Skin epidermis (tissue), 12 donors: ENCODE measurements at regions not wholly inside any gene's neighbourhood (a gene's known extent, or its start where the extent isn't known, plus 50 kb on each side); places are given as distances from the start of the nearest gene placed in this dataset.
"Not testable (repeated sequence)": the region's sequence is repeated elsewhere in the genome, so short reads cannot be mapped to it uniquely, and the experiment has no call there.

Experiments used
- H3K27ac ChIP-seq, 21 experiments: fragments of 200-600 bp; sonication (generic) in 11 of 21; one replicate each; pipeline ENCODE4 v1.5.0; 2020; ENCODE audit warnings: mild to moderate bottlenecking in 3 of 21, inconsistent platforms in 2 of 21, moderate library complexity in 2 of 21
- H3K4me3 ChIP-seq, 7 experiments: fragments of 200-600 bp; sonication (generic) in 2 of 7; one replicate each; pipeline ENCODE4 v1.5.0; 2020; ENCODE audit warnings: inconsistent platforms in 2 of 7, mild to moderate bottlenecking in 2 of 7, moderate library complexity in 1 of 7

DNA sequence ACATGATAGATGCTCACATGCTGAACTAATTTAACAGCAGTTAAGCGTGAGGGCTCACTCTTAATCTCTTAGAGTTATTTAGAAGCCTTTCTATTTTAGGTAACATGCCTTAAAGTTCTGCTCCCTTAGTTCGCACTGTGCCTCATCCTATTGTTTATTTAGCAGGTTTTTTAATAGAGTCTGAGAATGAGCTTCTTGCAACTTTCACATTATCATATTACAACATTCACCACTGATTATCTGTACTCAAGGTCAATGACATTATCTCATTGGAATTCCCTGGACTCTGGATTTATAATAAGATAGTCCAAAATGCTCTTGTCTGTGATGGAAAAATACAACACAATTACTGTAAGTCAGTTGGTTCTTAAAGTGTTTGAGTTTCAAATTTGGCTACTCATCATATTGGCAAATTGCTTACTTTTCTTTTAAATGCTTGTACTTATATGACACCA is 183.6 kb upstream of the SLC38A2 start:
- peak overlapping the region in 18 of 21 experiments; percentile 47 to 84 (median 76) for H3K27ac ChIP-seq

GRCh38 chr12:46555406-46555852 is 182.9 kb upstream of the SLC38A2 start:
- Histone ChIP-seq H3K4me3 (no peak overlapping the region), H3K27ac (peak overlapping the region in 19 of 21 experiments; percentile 38 to 84 (median 73))

More for the DNA sequence above, 183.6 kb upstream of the SLC38A2 start:
- no peak overlapping the region for H3K4me3 ChIP-seq

DNA sequence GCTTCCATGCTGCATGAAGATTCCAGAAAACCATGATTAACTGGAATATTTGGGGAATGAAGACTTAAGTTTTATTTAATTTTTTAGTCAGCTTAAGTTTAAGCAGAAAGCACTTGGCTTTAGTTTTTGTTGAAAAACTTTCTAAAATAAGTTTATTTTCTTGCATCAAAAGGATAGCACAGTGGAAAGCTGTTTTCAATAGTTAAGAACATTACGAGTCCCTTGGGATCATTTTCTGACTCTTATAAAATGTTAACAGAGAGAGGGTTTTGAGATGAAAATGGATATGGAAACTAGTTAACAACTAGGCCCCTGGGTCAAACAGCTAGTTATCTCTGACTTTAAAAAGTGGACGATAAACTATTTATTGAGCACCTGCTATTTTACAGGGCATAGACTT is 181.9 kb upstream of the SLC38A2 start:
- H3K4me3 ChIP-seq, result no peak overlapping the region
- peak overlapping the region in 19 of 21 experiments; percentile 4 to 84 (median 72) for H3K27ac ChIP-seq

DNA sequence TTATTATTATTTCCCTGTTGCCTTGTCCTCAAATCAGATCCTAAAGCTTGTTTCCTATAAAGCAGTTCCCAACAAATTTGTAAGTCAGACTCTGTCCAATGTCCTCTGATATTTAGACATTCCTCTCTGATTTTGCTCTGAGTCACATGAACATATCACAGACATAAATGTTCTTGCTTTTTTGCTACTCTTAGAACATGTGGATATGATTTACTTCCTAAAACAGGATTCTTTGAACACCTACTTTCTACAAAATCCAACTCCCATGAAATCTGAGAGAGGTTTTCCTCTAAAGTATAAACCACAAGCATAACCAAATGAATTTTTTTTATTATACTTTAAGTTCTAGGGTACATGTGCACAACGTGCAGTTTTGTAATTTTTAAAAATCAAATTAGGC is 181.3 kb upstream of the SLC38A2 start:
- no peak overlapping the region for H3K4me3 ChIP-seq
- H3K27ac ChIP-seq, result peak overlapping the region in 15 of 21 experiments; percentile 23 to 84 (median 51)

GRCh38 chr12:46553266-46553665 is 180.7 kb upstream of the SLC38A2 start:
- H3K4me3 ChIP-seq, result no peak overlapping the region
- peak overlapping the region in 17 of 21 experiments; percentile 9 to 84 (median 45) for H3K27ac ChIP-seq

GRCh38 chr12:46550266-46550879 is 177.8 kb upstream of the SLC38A2 start:
- Histone ChIP-seq H3K4me3 (no peak overlapping the region), H3K27ac (peak overlapping the region in 8 of 21 experiments; percentile 8 to 81 (median 67))

DNA sequence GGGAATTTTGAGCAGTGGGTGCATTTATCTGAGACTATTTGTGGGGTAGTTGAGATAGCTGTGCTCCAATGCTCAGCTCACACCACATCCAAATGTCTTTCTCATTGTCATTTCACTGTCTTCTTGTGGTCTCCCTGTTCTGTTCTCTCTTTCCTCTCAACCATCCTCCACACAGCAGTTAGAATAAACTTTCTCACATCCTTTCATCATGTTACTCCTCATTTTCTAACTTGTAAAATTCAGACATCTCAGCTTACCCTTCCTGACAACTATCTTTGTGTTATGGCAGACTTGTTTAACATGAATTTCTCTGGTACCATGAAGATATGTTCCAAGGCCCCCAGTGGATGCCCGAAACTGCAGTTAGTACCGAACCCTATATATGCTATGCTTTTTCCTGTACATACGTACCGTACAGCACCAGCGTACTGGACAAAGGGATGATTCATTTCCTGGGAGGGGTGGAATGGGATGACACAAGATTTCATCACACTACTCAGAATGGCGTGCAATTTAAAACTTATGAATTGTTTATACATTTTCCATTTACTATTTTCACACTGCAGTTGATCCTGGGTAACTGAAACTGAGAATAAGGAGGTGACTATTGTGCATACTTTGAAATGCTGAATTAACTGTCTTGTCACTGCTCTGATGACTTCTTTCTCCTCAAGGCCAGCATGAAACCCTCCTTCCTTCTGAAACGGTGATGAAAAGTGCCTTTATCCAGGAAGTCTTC is 177.1 kb upstream of the SLC38A2 start:
- Histone ChIP-seq H3K27ac (peak overlapping the region in 14 of 21 experiments; percentile 21 to 81 (median 56)), H3K4me3 (no peak overlapping the region)

DNA sequence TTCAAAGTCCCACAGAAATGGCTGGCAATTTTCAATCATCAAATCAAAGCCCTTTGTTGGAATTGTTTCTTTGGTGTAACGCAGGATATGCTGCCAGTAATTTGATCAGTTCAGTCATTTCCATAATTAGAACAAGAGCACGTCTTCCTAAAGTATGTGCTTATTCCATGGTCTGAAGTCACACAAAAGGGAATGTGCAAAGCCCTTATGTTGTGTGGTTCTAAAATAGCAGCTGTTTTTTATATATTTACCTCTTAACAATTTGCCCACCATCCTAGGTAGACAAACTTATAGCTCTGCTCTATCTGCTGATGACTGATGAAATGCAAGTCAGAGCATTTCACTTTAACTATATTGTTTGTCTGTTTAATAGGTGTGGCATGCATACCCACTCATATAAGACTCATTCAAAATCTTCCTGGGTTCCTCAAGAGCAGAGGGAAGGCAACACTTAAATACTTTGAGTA is 176.1 kb upstream of the SLC38A2 start:
- Histone ChIP-seq H3K27ac (peak overlapping the region in 18 of 21 experiments; percentile 0 to 81 (median 52)), H3K4me3 (no peak overlapping the region)

DNA sequence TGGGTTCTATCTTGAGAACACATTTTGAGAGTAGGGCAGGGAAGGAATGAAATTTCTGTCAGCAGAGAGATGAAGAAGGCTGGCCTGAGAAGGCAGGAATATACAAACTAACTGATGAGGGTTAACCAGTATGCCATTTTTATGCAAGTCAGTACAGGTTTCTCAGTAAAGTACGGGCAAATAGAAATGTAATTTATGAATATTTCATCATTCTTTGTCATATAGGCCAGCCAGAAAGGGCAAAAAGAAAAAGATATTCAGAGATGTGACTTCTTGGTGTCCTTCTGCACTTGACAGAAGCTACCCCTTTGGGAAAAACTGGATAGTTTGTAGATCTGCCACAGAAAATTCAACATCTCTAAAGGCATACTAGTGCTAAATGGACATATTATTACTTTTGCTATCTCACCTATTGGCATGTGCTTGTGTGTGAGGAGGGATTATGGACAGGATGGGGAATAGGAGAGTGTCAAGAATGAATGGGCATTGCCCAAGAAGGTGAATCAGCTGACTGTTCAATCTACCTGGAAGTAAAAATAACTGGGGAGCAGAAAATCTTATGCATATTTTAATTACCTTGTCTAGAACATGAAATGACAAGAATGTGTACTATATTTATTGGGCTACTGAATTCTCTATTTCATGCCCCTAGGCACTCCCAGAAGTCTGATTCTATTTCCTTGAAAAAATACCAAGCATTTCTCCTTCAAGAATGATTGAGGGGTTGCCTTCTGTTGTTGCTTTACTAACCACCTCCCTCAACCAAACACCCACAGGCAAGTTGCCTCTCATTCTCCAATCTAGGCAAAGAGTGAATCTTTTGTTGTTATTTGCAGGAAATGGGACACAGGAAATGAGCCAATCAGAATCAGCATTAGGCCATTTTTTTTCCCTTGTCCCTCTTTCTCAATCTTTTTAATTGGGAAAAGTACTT is 175.1 kb upstream of the SLC38A2 start:
- Histone ChIP-seq H3K4me3 (no peak overlapping the region), H3K27ac (peak overlapping the region in 18 of 21 experiments; percentile 0 to 81 (median 48))

DNA sequence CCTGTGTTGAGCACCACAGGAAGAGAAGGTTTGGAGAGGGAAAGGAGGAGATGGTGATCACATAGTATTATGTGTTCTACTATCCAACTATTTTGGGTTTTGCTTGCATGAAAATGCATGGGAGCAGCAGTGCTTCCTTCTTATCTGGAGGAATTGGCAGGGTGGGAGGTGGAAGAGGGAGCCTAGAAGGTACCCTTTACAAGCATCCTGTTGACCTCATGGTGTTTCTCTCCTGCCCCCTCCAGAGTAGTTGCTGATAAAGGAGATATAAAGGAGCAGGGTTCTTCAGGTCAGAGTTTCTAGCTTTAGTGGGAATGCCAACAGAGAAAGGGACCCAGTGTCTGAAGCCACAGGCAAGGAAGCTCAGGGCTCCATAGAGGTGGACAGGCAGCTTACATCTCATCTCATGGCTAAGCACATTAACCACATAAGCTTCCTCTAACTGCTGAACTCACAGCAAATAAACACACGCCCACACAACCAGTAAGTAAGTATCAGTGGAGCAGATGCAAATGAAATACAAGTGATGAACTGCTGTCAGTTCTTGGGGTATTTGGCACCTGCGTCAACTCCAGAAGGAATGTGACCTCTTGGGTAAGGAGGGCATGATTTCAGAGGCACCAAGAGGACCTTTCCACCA is 174.2 kb upstream of the SLC38A2 start:
- H3K4me3 ChIP-seq, result no peak overlapping the region
- peak overlapping the region in 10 of 21 experiments; percentile 14 to 81 (median 46) for H3K27ac ChIP-seq

DNA sequence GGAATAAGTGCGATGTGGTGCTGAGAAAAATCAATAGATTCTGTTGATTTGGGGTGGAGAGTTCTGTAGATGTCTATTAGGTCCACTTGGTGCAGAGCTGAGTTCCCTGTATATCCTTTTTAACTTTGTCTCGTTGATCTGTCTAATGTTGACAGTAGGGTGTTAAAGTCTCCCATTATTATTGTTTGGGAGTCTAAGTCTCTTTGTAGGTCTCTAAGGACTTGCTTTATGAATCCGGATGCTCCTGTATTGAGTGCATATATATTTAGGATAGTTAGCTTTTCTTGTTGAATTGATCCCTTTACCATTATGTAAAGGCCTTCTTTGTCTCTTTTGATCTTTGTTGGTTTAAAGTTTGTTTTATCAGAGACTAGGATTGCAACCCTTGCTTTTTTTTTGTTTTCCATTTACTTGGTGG is 170.8 kb upstream of the SLC38A2 start:
- not testable (repeated sequence) for H3K4me3 ChIP-seq, H3K27ac ChIP-seq

- no peak overlapping the region for H3K4me3 ChIP-seq
- H3K27ac ChIP-seq, result no peak overlapping the region
These were observed 166.4 kb upstream of the SLC38A2 start for GRCh38 chr12:46538976-46539375.

DNA sequence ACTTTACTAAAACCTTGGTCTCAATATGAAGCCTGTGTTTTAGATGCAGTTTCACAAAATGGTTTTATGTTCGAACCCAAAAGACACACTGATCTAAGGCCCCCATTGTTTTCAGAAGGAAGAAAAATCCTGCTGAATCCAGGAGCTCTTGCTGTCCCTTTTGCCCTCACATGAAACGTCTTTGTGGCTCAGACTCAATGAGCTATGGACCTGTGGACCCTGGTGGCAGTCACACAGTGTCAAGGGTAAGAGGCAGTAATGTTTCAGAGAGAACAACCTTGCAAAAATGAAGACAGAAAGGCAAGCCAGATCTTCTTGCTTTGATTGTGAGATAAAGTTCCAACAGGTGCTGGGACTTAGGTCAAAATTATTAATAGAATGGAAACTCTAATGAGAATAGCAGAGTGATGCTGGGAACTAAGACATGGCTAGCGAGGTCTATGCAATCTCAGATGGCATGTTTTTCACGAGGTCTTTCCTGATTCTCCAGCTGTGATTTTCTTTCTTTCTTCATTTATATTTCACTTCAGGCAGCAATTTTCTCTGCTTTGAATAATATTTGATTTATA is 164.9 kb upstream of the SLC38A2 start:
- Histone ChIP-seq H3K4me3 (no peak overlapping the region), H3K27ac (no peak overlapping the region)

GRCh38 chr12:46536316-46536715 is 163.7 kb upstream of the SLC38A2 start:
- not testable (repeated sequence) for H3K4me3 ChIP-seq, H3K27ac ChIP-seq

GRCh38 chr12:46535907-46536306 is 163.3 kb upstream of the SLC38A2 start:
- peak overlapping the region in 1 of 21 experiments; percentile 11 for H3K27ac ChIP-seq

DNA sequence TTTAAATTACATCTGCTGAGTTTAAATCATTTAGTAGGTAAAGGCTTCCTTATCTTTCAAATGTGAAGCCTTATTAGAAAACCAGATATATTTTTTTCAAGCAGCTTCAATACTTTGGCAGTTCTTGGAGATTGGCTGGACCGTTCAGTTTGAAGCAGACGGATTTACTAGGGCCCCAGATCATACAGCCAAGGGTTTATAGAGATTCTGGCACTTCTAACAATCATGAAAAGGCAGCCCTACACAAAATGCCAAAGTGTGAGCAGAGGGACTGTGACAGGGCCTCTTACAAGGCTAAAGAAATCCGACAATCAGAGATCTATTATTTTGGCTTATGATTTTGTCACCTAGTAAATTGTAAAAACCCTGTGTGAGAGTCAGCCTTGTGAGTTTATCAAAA is 162.8 kb upstream of the SLC38A2 start:
- Histone ChIP-seq H3K27ac (peak overlapping the region in 1 of 21 experiments; percentile 11), H3K4me3 (no peak overlapping the region)

More at GRCh38 chr12:46535907-46536306, 163.3 kb upstream of the SLC38A2 start:
- H3K4me3 ChIP-seq, result no peak overlapping the region

DNA sequence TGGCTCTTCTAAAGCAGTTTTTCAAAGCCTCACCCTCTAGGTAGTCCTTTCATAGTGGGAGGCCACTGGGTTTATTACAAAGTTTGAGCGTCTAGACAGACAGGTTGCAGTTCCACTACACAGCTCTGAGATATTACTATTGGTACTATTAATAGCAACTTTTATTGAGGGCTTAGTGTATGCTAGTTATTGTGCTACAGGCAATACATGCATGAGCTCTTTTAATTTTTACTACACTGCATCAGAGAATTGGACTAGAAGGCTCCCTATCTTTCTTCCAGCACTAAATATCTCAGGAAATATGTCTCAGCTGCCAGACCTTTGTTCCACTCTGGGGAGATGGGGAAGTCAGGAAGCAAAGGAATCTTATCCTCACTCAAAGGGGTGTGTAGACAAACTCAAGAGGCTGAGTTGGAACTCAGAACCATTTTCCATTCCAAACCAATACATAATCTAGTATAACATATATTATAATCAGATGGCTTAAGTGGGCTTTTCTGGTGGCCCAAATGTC is 161.8 kb upstream of the SLC38A2 start:
- Histone ChIP-seq H3K27ac (no peak overlapping the region), H3K4me3 (no peak overlapping the region)

- H3K27ac ChIP-seq, result peak overlapping the region in 1 of 21 experiments; percentile 5
- H3K4me3 ChIP-seq, result no peak overlapping the region
These were observed 161.2 kb upstream of the SLC38A2 start for GRCh38 chr12:46533723-46534122.

DNA sequence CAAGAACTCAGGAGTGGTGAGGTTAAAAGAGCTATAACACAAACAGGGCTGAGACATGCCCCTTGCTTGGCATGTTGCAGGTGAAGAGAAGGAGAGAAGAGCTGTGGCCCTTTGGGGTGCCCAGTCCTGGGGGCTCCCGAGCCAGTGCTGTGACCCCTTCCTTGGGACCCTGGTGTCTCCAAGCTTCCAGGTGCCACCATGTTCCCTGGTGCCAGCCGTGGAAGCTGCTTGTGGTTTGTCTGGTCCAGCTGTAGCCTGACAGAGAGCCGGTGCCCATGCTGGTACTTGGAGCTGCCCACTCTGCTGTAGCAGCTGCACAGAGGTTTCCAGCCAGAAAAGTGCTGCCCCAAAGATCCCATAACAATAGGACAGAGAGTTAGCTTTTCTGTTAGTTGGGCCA is 159.2 kb upstream of the SLC38A2 start:
- Histone ChIP-seq H3K4me3 (no peak overlapping the region), H3K27ac (no peak overlapping the region)
